ENCODE measurements at regions not wholly inside any gene's neighbourhood (a gene's known extent, or its start where the extent isn't known, plus 50 kb on each side); places are given as distances from the start of the nearest gene placed in this dataset.

- FAIRE-seq (no peak), DNase-seq (ENCODE audit: low read depth, low spot score) (no peak)
- ChIA-PET CTCF (no interaction called here), POLR2A (no interaction called here)
- no peaks in the 10 kb centered on the region for H3K9me3 ChIP-seq (replicated peaks; ENCODE audit: control insufficient read depth, insufficient read depth, low read length)
- no peak overlapping the region for H3K27ac ChIP-seq (ENCODE audit: insufficient read depth, low read depth, low read length)
- H3K4me1 ChIP-seq (ENCODE audit: control insufficient read depth, extremely low read depth, insufficient read depth, low read length) = no peaks in the 10 kb centered on the region
- H3K36me3 ChIP-seq (ENCODE audit: control insufficient read depth in 2 of 2, extremely low read depth in 1 of 2, insufficient read depth in 2 of 2, low read length in 2 of 2) = no peaks in the 10 kb centered on the region
- no peak overlapping the region for H3K4me3 ChIP-seq (replicated peaks in 1 of 3; ENCODE audit: insufficient read depth in 1 of 3, low read depth in 1 of 3, low read length in 3 of 3)
- intact Hi-C loops (cut with micrococcal nuclease) (no loop called here), dilution Hi-C loops (cut with MboI; ENCODE audit: extremely low pct_ligation_motif_present, low sequenced_read_pairs) (no loop called here)
- no peaks in the 10 kb centered on the region for H3K27me3 ChIP-seq (ENCODE audit: control insufficient read depth in 2 of 2, insufficient read depth in 2 of 2, low read length in 2 of 2)
- no peak overlapping the region for H2AFZ ChIP-seq (ENCODE audit: low read depth, low read length)
- no peak overlapping the region for H3K9ac ChIP-seq (replicated peaks; ENCODE audit: extremely low read depth, insufficient read depth, low read length)
- no peaks in the 10 kb centered on the region for H3K9me1 ChIP-seq (replicated peaks; ENCODE audit: control insufficient read depth, extremely low read depth, insufficient read depth, low read length)
- no peak overlapping the region for H3K4me2 ChIP-seq (ENCODE audit: insufficient read depth, low read length)
- BruUV-seq (replicated peaks) = no TSS peak
- TF ChIP-seq POLR2A (IDR thresholded peaks at IDR 0.05; ENCODE audit: low read depth, low read length) (no peak), JUN (IDR thresholded peaks at IDR 0.05; ENCODE audit: borderline replicate concordance, insufficient read depth, insufficient read length, low read depth) (no peak), CTCF (IDR thresholded peaks at IDR 0.05; ENCODE audit: extremely low read depth in 1 of 2, insufficient read depth in 1 of 2, low read depth in 1 of 2, low read length in 2 of 2) (no peak), FOS (IDR thresholded peaks at IDR 0.05; ENCODE audit: borderline replicate concordance, insufficient read depth, low read length) (no peak), MYC (IDR thresholded peaks at IDR 0.05; ENCODE audit: low read depth, low read length) (no peak), EZH2 (IDR thresholded peaks at IDR 0.05; ENCODE audit: borderline replicate concordance, low read depth, low read length, severe bottlenecking) (no peak), POLR2AphosphoS5 (IDR thresholded peaks at IDR 0.05; ENCODE audit: insufficient read depth, low read depth, low read length) (no peak), GATA2 (IDR thresholded peaks at IDR 0.05; ENCODE audit: insufficient read depth, insufficient read length, low read depth, low read length) (no peak), MAX (IDR thresholded peaks at IDR 0.05; ENCODE audit: insufficient read depth, insufficient read length) (no peak)
- H4K20me1 ChIP-seq (replicated peaks; ENCODE audit: control insufficient read depth, extremely low read depth, insufficient read depth, low read length) = no peaks in the 10 kb centered on the region
- no peaks in the 10 kb centered on the region for H3K79me2 ChIP-seq (ENCODE audit: control insufficient read depth, insufficient read depth, low read length)
Measured at GRCh38 chr10:42112331-42113157, 525.8 kb downstream of the ZNF33B start.
